ENCODE measurements at regions not wholly inside any gene's neighbourhood (a gene's known extent, or its start where the extent isn't known, plus 50 kb on each side); places are given as distances from the start of the nearest gene placed in this dataset.

DNA sequence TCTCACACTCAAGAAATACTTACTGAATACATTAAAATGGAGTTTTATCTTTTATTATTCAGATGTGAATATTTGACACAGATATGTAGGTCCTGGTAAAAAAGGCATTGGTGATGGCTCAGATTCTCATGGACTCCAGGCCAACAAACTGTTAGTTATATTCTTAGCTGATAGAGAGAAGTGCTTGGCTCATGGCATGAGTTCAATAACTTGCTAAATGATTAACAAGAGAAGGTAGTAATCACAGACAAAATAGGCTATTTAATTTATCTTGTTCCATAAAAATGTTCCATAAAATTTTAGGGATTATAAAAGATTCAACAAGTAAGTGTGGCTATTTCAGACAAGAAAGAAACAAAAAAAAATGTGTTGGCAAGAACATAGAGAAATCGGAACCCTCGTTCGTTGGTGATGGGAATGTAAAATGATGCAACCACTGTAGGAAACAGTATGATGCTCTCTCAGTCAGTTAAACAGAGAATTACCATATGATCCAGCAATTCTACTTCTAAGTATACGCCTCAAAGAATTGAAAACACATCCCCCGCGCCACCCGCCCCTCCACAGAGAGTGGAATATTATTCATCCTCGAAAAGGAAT, 737.8 kb upstream of the ADAMTS5 start:
- no peak for DNase-seq (ENCODE audit: low read depth in 3 of 3)

DNA sequence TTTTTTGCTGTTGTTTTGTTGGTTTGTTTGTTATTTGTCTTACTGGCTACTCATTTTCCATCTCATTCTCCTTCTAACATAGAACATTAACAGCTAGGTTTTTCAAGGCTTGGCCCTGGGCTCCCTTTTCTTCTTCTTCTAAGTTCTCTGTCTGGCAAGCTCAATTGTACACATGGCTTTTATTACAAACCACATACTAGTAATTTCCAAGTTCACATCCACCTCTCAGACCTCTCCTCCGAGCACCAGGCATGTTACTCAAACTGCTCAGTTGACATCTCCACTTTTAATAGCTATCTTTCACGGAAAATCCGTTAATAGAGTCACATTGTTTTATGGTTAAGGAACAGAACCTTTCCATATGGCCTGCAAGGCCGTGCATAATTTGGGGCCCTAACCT, 736.9 kb upstream of the ADAMTS5 start:
- DNase-seq (ENCODE audit: low read depth in 3 of 3) = no peak

DNA sequence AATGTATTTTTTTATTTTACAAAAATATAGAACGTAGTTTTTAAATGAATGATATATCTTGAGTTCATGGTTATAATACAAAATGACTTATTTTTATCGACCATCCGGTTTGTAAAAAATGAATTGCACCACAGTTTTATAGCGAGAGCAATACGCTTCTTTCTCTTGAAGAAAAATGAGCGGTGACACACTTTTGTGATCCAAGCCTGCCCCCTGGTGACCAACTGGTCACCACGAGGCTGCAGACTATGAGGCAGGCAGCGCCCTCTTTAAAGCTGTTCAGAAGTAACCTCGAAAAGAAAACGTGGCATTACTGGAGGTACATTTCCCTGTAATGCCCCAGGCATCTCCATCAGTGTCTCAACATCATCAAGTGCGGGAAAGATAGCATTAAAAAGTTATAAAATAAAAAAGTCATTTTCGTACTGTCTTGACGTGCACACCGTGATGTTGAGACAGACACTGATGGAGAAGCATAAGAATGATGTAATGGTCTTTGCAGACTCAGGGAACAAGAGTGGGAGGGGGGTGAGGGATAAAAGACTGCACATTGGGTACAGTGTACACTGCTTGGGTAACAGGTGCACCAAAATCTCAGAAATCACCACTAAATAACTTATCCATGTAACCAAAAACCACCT, 734.2 kb upstream of the ADAMTS5 start:
- DNase-seq (ENCODE audit: low read depth in 3 of 3) = peak; percentile 27 to 54 (median 37)

DNA sequence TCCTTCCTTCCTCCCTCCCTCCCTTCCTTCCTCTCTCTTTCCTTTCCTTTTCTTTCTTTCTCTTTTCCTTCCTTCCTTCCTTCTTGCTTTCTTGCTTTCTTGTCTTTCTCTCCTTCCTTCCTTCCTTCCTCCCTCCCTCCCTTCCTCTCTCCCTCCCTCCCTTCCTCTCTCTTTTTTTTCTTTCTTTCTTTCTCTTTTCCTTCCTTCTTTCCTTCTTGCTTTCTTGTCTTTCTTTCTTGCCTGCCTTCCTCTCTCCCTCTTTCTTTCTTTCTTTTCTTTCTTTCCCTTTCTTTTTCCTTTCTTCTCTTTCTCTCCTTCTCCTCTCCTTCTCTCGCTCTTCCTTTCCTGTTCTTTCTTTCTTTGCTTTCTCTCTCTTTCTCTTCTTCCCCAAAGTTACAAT, 728.4 kb upstream of the ADAMTS5 start:
- no peak for DNase-seq (ENCODE audit: low read depth in 3 of 3)

DNA sequence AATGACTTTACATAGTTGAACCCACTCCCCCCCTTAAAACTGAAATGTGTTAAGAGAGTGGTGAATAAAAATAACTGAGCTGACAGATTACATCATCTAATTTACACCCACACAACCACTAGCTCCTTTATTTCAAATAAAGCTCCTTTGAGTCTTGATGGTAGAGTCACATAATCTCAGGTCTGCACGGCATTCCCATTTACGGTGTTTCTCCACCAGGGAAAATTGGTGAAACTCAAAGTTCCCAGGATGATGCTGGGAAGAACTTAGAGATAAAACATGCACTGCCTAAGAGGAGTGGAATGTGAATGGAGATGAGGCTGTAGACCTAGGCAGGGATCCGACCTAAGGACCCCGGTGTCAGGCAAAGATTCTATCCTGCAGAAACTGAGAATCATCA, 727.8 kb upstream of the ADAMTS5 start:
- no peak for DNase-seq (ENCODE audit: low read depth in 3 of 3)

DNA sequence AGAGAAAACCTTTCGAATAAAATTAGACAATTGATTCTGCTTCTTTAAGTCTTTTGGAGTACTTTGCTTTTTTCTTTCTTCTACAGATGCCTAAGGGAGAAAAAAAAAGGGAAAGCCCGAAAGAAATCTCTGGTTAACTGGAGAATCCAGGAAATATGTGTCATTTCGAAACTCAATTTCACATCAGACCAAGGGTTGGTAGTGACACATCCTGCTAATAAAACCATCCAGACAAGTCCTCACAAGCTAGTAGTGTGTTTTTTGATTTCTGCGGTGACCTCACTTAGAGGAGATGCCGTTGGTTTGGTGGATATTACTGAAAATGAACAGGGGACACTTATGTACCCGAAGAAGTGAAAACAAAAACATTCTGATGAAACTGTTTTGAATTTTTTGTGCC, 726.5 kb upstream of the ADAMTS5 start:
- DNase-seq (ENCODE audit: low read depth in 3 of 3) = no peak

DNA sequence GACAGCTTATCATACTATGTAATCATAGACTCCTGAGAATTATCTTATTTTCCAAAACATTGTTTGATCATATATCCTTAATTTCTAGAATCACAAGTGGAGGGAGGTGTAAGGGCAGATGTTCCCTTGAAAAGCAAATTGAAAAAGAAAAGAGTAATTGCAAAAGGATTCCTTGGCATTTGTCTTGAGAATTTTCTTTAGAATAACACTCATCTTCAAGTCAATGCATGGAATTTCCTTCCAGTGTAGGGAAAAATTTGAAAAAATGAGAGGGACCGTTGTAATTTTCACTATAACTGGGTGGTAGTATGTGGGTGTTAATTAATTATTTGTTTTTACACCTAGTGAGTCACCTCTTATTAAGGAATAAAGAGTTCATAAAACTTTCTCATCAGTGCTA, 724.6 kb upstream of the ADAMTS5 start:
- no peak for DNase-seq (ENCODE audit: low read depth in 3 of 3)

DNA sequence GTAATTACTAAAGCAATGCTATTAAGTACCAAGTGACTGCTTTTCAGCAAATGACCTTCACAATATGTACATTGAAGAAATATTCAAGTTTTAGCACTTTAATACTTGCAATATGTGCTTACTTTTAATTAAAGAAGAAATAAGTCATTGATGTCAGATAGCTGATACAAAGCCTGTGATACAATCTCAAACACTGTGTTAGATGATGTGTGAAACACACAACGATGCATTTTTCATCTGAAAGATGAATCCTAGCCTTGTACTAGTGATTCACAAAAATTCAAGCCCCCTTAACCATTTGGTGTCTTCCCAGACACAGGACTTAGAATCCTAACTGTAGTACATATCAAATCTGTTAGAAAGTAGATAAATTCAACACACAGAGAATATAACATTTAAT, 724.1 kb upstream of the ADAMTS5 start:
- DNase-seq (ENCODE audit: low read depth in 3 of 3) = no peak

DNA sequence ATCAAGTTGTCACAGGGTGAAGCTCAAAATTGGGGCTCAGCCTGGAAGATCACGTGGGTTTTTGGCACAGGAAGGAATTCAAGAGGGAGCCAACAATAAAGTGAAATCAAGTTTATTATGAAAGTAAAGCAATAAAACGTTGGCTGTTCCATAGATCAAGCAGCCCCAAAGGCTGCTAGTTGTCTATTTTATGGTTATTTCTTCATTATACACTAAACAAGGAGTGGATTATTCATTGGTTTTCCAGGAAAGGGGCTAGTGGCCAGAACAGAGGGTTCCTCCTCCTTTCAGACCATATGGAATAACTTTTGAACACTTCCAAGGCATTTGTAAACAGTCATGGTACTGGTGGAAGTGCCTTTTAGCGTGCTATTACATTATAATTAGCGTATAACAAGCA, 723.5 kb upstream of the ADAMTS5 start:
- no peak for DNase-seq (ENCODE audit: low read depth in 3 of 3)

DNA sequence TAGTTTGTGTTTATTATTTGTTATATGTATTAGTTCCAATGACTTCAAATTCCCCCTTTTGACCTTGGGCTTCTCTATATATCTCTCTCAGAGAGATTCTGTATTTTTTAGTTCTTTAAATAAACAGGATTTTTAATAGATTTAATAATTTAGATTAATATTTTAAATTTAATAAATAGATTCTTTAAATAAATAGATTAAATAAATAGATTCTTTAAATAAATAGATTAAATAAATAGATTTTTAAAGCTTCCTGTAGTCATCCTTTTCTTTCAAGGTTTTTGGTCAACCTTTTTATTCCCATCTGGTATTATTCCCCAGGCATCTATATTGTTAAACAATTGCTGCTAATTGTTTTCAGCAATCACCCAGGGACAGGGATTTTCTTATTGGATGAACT, 721.9 kb upstream of the ADAMTS5 start:
- no peak for DNase-seq (ENCODE audit: low read depth in 3 of 3)

DNA sequence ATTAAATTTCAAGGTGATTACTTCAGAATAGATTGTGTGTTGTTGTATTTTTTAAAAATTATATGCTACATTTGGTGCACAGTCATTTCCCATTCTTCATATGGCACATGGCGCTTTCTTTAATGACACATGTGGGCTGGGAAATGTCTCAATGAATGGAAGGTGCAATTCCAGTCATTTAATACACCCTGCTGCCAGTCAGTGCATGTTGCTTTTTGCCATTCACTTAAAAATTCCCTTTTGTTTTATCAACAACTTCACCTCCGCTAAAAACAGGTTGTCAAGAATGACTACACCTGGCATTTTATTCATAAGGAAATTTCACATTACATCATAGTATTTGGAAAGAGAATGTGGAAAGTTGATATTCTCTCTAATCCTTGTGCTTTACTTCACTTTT, 716.4 kb upstream of the ADAMTS5 start:
- no peak for DNase-seq (ENCODE audit: low read depth in 3 of 3)

DNA sequence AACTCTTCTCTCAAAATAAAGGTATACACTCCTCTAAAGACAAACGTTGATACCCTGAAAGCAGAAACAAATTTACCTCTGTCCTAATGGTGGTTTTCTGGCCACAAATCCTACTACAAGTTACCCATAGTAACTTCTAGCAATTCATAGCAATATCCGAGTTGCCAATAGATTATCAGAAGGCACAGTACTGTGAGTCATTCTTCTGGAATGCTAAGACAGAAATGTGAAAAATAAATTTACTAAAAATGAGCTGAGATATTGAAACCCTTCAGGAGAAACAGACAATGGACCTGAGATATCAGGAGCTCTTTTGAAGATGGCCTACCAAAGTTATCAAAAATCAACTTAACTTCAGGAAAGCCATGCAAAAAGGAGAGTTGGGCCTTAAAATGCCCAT, 715.0 kb upstream of the ADAMTS5 start:
- no peak for DNase-seq (ENCODE audit: low read depth in 3 of 3)

DNA sequence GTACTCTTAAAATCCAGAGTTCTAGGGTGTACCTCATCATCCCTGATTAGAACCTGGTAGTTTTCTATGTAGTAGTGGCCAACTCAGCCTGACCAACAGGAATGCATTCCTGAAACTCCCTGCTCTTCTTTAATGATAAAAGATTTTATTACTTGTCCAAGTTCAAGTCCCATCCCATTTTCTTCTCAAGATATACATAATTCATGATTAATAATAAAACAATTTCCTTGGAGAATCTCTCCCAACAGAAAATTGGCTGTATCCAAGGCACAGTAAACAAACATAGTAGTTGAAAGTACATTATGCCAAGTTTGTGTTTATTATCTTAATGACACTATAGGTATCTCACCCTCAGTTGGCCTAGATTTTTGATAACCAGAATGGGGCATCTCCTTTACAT, 714.1 kb upstream of the ADAMTS5 start:
- DNase-seq (ENCODE audit: low read depth in 3 of 3) = no peak

DNA sequence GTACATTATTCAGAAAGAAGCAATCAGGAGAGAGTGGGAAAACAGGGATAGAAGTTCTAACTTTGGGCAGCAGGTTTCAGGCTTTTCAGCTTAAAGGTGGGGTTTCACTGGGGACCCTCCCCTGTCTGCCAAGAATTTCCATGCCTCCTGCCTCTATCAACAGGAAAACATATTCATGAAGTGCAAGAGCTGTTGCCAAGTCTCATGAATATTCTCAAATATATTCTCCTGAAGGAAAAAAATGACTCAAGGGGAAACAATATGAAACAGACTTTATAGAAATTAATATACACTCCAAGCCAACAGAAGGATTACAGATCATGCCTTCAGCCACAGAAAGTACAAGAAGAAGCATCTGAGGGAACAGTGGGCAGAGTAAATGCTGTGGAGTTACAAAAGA, 713.3 kb upstream of the ADAMTS5 start:
- DNase-seq (ENCODE audit: low read depth in 3 of 3) = no peak

DNA sequence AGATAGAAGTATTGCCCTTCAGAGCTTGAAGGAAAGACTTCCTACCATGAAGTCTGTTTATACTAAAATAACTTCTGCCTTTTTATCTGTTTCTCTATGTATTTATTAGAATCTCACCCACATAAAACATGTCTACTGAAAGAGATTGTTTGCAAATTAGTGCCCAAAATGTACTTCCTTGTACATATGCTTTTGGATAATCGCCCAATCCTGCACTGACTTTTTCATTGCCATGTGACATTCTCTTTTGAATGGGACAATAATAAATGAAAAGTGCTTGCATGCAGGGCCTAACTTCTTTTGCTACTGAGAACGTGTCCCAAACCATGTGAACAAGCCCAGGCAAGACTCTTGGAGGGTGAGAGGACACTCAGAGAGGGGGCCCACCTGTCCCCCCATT, 711.6 kb upstream of the ADAMTS5 start:
- no peak for DNase-seq (ENCODE audit: low read depth in 3 of 3)

DNA sequence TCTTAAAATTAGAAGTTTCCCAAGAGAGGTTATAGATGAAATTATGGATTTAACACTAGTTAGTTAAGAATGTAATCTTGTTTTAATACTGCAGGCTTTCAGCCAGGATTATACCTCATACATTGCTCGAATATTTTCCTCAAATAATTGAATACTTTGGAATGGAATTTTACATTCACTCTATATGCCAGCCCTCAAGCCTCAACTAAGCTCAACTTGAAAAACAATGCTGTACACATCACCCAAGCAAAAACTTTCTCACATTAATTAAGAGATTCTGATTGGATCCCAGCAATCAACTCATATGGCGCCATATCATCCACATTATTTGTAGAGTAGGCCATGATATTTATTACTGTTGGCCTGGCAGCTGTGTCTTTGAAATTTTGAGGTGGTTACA, 710.7 kb upstream of the ADAMTS5 start:
- no peak for DNase-seq (ENCODE audit: low read depth in 3 of 3)

DNA sequence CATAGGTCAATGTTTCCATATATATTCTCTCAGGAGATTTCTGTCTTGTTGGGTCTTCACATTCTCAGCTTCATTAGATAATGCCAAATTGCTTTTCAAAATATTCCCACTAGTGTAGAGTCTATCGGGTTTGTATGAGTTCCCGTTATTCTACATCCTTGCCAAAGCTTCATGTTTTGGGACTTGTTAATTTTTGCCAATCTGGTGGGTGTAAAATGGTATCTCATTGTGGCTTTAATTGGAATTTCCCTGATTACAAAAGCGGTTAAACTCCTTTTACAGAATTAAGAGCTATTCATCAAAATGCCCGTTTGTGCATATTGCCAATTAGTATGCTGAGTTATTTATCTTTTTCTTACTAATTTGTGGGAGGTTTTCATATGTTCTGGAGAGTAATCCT, 708.4 kb upstream of the ADAMTS5 start:
- DNase-seq (ENCODE audit: low read depth in 3 of 3) = no peak

DNA sequence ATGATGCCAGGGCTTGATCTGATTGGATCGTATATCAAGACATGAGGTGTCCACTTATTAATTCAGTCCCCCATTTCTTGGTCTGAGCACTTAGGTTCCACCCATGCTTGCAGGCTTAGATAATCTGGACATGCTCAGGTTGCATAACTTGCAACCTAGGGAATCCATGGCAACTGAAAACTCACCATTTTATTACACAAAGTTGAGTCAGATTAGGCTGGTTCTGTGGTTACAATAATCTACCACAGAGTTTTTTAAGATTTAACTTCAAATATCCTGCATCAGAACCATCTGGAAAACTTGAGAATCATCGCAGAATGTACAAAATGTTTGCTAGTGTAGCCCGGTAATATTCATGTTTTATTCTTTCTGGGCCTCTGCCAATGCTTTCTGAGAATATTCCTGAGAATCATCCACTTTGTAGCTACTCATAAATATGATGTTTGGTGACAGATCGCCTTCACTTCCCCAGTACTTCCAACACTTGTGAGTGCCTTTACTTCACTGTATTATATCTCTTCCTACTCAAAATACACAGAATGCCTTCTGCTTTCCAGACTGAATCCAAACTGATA, 707.2 kb upstream of the ADAMTS5 start:
- DNase-seq (ENCODE audit: low read depth in 3 of 3) = no peak

DNA sequence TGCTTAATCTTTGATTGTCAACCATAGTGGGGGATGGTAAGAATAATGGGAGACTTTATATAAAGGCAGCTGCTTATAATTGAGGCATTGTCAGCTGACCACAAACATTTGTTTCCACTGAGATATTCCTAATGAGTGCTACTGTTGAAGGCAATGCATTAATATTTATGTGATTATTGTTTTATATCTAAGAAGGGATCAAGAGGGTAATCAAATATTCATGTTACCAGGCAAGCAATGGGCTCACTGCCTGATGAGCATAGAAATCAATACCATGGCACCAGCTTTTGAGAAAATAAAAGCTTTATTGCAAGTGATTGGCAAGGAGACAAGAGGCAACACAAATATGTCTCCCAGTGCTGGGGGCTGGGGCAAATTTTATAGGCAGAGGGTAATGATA, 706.7 kb upstream of the ADAMTS5 start:
- no peak for DNase-seq (ENCODE audit: low read depth in 3 of 3)

DNA sequence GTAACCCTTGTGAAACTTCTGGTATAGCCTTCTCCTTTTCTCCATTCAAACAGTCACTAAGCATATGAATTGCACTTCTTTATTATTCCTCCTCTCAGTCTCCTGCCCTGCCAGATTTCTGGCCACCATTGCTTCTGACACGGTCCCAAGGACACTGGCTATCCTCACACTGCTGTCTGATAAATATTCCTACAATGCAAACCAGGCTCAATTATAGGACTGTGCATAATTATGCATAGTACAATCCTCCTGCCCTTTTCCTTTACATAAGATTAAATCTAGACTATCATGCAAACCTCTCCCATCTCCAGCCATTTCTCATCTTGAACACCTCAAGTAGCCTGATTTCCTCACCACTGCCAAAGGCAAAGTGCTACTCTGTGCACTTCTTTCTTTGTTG, 704.3 kb upstream of the ADAMTS5 start:
- DNase-seq (ENCODE audit: low read depth in 3 of 3) = no peak

DNA sequence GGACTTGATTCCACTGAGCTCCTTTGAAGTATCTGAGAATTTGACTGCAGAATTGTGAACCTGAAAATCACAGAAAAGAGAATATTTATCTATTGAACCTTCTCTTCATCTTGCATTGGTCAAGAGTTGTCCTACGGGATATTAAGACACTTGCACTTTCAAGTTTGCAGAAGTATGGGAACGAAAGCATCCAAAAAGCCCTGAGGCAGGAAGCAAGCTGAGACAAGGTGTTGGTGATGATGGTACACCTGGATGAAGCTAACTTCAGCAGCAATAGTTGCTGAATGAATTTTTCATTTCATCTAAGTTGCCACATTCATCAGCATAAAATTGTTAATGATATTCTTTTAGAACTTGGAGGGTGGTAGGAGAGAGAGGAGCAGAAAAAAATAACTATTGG, 686.6 kb upstream of the ADAMTS5 start:
- DNase-seq (ENCODE audit: low read depth in 3 of 3) = no peak

DNA sequence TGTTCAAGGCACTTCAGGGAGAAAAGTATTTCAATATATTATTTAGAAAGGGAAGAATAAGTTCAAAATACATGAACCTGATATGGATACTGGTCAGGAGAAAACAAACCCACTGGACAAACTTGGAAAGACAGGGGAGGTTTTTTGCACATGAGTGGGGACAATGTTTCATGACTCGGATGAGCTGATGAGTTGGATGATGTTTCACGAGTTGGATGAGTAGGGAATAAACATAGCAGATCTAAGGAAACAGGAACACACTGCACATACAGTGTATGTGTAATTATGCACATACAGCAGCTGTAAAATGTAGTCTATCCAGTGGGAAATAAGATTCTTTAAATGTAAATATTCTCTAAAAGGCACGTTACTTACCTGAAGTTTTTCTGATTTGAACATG, 682.9 kb upstream of the ADAMTS5 start:
- no peak for DNase-seq (ENCODE audit: low read depth in 3 of 3)

DNA sequence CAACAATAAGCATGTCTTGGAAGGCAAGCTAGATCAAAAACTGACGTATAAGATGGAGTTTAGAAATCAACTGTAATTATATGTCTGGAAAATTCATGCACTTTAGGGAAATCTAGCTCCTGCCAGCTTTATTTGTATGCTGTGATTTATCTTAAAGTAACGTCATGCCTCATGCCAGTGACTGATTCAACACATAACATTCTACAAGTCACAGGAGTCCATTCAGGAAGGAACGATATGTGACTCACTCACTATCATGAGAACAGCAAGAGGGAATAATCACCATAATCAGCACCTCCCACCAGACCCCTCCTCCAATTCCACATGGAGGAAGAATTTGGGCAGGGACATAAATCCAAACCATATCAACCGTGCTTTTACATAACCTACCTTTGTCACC, 682.4 kb upstream of the ADAMTS5 start:
- DNase-seq (ENCODE audit: low read depth in 3 of 3) = no peak

DNA sequence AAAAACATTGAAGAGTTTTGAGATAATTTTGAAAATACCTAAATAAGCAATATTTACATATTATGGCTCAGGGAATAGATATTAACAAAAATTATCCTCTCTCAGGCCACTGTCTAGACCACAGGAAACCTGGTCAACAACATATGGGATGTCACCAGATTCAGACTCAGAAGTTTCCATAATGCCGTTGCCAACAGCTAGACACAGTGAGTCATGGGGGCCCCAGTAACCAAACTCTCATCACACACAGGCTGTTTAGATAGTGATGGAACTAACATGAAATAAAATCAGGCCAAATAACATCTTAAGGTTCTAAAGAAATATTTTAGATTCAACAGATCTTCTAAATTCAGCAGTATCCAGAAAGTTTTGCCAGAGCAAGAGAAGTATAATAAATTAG, 681.7 kb upstream of the ADAMTS5 start:
- no peak for DNase-seq (ENCODE audit: low read depth in 3 of 3)

All from stimulated activated CD4-positive, alpha-beta T cell treated with anti-CD3 and anti-CD28 coated beads, TNF-alpha, amount 100 ng/mL, for 48 hours (primary cell).